COLO829 (cell line): ENCODE measurements at regions not wholly inside any gene's neighbourhood (a gene's known extent, or its start where the extent isn't known, plus 50 kb on each side); places are given as distances from the start of the nearest gene placed in this dataset.
"Not testable (repeated sequence)": the region's sequence is repeated elsewhere in the genome, so short reads cannot be mapped to it uniquely, and the experiment has no call there.

ENCODE experiments used
- DNase-seq: peaks from one replicate; pipeline ENCODE4 v3.0.0; 2012; ENCODE audit warnings: low spot score

DNA sequence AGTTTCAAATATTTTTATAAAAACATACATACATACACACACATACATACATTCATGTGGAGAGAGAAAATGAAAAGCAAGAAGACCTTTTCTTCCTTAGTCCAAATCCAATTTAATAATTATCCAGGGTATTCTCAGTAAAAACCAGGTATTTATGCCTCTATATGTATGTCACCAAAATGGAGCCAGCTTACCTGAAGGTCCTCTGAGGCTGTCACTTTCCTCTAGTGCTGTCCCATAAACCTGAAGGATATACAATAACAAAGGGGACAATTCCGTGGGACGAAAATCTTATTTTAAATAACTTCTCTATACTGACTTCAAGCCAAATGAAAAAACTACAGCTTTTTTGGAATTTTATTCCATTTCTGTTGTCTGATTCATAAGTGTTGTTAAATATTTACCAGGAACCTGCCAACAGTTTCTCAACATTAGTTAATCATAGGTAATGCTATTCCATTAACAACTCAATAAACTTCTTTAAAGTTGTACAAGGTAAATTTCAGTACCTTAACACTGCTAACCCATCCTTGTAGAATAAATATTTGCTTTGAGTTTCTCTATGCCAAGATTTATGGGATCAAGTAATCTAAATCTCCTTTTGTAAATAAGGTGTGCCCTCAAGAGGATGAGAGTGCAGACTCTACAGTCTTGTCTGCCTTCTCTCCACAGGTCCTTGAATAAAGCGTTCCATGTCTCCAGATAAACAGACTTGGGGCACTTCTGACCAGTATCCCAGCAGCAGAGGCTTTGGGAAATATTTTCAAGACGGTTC lies 260.3 kb downstream of the AHR start:
- DNase-seq = no peak

DNA sequence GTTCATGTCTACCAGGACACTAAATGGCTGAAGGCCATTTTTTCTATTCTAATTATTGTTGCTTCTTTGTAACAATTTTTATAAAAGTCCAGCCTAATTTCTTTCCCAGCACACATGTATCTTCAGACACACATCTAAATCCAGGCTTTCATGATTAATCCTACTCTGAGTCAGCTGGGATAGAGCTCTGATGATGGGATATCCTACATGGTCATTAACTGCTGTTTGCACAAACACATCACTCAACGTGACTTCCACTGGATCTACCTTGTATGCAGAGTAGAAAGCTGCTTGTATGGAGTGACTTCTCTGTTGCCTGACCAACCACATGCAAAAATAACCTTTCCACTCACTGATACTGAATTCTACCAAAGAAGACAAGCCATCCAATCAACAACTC lies 260.9 kb downstream of the AHR start:
- no peak for DNase-seq

DNA sequence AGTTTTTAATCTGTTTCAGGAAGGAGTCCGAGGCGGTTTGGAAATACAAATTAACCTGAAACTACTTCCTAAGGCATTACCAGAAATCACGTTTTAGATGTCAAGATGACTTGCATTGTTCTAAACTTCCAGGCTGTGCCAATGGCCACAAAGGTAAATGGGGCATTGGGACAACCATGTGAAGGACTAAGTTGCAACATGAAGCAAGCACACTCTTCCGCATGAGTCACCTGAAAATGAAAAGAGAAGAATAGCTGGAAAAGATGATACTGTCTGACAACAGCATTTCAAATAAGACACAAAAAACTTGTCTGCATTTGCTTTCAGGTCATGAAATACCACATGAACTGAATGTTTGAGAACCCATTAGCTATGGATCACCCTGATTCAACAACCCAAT lies 262.1 kb downstream of the AHR start:
- no peak for DNase-seq

DNA sequence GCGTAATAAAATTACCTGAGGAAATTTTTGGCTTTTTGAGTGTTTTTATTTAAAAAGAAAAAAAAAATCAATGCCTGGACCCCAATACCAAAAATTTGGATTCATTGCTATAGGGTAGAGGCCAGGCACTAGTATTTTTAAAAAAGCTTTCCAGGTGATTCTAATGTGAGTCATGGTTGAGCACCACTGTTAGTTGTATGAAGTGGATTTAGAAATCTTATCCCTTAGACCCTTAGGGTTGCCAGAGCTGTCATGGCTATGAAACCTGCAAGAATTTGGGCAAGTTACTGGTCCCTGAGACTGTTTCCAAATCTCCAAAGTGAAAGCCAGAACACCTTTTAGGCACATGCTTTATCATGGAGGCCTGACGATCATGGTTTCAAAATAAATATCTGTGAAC lies 262.5 kb downstream of the AHR start:
- no peak for DNase-seq

DNA sequence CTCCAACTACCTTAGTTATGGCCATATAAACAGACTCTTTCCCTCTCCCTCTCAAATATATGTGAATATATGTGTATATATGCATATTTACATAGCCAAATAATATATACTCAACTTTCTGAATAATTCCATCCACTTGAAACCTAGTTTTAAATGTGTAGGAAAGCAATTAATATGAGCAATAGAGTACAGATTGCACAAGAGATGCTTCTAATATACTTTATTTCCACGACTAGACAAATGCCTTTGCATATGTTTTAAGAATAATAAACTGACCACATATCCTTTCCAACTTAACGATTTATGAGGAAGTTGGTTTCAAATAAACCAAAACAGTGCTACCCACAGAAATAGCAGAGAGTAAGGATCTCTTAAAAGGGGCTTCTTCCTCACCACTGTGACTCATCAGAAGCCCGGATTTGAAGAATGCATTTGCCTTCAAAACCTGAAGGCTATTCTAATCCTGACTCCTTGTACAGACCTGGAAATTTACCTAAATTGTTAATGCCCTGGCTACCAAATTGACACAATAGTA lies 266.3 kb downstream of the AHR start:
- no peak for DNase-seq

DNA sequence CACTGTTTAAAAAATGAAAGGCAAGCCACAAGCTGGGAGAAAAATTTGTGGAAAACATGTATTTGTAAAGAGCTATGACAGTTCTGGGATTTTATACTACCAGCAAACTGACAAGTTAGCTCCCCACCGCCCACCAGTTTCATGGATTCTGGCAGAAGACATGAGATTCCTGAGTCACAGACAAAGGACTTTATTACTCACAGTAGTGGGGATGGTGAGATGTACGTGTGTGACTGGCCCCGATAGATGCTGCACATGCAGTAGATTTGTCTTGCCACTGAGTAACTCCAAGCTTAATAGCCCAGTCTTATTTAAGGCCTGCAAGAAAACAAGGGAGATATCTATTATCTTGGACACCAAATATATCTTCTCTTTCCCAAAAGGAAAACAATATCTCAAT lies 281.7 kb downstream of the AHR start:
- DNase-seq = peak; percentile 70

DNA sequence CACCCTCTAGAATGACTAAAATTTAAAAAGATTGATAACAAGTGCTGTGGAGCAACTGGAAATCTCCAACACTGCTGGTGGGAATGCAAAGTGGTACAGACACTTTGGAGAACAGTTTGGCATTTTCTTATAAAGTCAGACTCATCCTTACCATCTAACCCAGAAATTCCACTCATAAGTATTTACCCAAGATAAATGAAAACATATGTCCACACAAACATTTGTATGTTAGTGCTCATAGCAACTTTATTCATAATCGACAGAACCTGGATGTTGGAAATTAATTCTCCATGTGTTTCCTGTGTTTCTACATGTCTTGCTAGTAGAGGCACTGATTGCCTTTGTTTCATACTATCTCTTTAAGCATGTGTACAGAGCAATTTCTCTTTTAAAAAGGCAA lies 282.4 kb downstream of the AHR start:
- DNase-seq = no peak

DNA sequence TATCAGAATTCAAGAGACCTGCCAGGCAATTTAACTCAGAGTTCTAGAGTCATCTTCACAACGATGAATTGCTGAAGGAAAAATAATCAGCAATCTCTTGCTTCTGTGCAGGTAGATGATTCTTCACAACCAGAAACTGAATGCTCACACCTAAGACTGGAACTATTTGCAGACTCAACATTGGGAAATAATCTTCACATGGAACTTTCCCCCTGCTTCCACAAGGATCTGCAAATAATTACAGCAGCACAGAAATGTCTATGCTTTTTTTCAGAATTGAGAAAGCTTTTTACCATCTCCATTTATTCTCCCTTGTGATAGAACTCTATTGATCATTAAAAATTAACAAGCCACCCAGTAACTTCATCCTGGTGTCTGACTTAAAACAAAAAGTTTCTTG lies 282.8 kb downstream of the AHR start:
- no peak for DNase-seq

DNA sequence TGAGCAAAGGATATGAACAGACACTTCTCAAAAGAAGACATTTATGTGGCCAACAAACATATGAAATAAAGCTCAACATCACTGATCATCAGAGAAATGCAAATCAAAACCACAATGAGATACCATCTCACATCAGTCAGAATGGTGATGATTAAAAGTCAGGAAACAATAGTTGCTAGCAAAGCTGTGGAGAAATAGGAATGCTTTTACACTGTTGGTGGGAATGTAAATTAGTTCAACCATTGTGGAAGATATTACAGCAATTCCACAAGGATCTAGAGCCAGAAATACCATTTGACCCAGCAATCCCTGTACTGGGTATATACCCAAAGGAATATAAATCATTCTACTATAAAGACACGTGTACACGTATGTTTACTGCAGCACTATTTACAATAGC lies 284.2 kb downstream of the AHR start:
- not testable (repeated sequence) for DNase-seq

DNA sequence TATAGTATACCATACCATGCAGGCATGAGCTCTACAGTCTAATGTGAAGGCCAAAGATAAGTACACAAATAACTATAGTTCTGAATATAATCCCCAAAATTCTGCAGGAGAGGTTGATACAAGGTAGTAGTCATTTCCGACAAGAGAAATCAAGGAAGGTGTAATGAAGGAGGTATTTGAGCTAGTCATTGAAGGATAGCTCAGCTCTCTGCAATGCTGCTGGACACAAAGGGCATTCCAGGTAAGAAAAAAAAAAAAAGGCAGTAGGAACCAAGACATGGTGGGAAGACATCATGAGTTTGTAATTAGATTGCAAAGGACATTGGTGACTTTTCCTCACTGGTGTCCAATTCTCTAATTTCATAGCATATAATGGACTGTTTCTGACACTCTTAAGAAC lies 285.3 kb downstream of the AHR start:
- DNase-seq = no peak

DNA sequence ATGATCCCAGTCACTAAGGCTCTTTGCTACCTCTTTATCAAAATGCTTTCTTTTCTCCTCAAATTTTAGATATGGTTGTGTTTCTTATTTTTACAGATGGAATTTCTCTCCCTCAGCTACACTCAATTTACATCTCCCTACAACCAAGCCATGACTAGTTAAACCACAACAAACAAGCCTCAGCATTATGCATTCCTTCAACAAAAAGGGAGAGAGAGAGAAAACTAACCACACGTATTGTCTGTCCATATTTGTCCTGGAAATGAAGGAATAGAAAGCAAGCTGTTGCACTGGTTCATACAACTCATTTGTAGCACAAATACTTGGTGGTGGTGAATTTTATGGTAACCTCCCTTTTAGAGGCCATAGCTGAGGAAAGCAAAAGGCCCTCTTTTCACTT lies 286.4 kb downstream of the AHR start:
- no peak for DNase-seq

DNA sequence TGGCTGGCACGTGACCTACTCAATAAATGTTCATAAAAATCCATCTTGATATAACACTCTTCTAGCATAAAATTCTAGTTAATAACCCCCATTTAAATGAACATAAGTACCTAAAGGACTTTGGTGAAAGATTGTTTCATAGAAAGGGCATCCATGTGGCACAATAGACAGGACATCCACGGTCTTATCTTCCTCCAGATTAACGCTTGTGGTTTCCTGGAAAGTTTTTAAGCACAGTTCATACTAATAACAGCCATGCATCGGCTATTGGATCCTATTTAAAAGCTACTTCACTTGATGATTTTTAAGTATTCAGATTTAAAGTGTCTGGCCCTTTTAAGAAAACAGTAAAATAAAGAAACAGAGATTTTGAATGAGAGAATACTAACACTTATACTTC lies 288.3 kb downstream of the AHR start:
- no peak for DNase-seq

DNA sequence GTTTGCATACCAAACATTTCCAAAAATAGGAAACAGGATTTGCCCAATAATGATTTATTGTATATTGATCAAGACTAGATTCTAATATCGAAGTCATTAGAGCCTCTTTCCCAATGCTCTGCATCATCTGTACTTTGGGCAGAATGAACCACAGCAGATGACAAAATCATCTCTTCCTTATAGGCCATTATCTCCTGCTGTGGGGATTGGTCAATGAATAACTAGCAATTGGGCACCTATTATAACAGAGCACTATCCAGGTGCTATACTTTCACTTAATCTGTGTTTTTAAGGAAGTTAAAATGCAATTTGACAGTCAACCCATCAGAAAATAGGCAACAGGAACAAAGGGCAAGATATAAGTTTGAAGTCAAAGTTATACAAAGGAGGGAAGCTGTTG lies 290.3 kb downstream of the AHR start:
- no peak for DNase-seq

DNA sequence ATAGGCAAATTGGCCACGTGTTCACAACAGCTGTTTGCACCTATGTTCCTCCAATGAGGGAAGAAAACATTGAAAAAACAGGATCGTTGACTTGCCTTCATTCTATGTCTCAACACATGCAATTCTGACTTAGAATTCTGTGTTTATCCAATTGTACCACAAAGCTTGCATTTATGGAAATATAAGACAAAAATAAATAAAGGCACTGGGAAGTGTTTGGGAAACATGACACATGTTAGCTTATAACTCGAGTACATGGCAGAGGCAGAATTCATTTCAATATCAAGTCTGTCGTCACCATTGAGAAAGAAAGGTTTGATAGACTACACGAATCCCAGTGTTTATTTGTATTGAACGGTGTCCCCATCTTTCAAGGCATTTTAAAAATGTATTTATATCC lies 291.2 kb downstream of the AHR start:
- no peak for DNase-seq

DNA sequence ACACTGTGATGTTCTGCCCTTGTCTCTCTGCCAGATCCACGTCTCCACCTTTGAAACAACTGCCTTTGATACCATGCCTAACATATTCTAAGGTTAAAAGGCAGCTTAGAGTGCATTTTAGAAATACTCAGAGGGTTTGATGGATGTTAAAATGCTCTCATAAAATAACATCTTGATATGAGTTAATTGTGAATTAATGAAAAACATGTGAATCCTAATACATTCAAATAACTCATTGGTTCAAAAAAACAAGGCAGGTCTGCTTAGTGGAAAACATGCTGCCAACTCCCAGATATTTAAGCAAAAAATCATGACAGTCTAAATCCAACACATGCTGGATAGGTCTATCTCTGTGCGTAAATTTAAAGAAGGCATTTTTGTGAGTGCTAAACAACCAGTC lies 291.8 kb downstream of the AHR start:
- no peak for DNase-seq

DNA sequence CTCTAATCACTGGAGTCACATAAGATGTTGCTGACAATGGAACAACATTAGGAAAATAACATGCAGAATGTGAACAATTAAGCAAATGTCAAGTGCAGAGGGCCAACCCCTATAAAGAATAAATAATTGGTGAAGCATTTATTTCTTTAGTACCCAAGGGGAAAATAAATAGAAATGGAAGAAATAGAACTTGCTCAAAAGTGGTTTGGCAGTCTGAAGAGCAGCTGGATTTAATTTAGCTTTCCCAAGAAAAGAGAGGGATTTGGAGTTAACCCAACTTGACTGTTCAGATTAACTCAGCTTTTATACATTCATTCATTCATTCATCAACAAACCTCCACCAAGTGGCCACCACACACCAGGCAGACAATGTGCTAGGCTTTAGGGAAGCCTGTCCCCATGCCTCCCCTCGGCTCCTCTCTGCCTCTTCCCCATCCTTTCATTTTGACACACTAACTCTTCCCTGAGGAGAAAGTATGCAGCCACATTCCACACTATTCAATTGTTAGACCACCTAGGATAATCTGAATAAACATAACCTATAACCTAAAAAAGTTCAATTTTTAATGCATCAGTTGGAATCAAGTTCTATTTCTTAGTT lies 295.5 kb downstream of the AHR start:
- DNase-seq = no peak

DNA sequence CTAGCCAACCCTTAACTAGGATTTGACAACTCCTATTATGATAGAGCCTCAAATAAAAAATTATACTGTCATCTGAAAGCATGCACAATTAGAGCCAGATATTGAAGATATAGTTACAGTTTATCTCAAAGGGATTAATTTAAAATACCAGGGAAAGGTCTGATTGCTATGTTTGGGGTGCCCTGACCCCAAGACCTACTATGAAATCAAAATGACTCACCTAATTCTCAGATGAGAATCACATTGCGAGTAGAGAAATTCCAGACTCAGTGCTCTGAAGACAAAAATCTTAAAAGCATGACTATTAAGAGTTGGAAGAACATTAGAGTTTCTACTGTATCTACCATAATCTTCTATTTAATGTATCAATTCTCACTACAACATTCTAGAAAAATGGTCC lies 297.1 kb downstream of the AHR start:
- no peak for DNase-seq

DNA sequence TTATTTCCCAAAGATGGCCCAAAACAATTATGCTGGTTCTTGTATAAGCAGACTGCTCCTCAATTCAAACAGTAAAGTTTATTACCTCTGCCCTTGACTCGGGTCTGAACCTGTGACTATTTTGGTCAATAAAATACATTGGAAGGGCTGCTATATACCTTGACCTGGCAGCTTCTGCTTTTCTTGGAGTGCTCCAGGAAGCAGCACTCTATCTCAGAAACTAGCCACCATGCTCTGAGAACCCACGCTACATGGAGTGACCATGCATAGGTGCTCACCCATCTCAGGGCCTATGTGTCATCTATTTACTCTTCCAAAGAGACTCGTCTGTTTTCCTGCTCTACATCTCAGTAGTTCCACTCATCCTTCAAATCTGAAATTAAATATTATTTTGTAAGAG lies 299.9 kb downstream of the AHR start:
- DNase-seq = no peak

DNA sequence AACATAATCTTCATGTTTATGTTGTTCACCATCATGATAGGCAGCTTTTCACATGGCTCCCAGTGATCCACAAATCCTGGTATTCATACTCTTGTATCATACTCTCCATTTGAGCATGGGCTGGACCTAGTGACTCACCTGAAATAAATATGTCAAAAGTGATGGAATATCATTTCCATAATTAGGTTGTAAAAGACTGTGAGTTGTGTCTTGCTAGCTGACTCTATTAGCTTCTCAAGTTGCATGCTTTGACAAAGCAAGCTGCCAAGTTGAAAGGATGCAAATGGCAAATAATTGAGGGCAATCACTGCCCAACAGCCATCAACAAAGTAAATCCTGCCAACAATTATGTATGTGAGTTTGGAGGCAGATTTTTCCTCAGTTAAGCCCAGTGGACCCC lies 300.4 kb downstream of the AHR start:
- no peak for DNase-seq

DNA sequence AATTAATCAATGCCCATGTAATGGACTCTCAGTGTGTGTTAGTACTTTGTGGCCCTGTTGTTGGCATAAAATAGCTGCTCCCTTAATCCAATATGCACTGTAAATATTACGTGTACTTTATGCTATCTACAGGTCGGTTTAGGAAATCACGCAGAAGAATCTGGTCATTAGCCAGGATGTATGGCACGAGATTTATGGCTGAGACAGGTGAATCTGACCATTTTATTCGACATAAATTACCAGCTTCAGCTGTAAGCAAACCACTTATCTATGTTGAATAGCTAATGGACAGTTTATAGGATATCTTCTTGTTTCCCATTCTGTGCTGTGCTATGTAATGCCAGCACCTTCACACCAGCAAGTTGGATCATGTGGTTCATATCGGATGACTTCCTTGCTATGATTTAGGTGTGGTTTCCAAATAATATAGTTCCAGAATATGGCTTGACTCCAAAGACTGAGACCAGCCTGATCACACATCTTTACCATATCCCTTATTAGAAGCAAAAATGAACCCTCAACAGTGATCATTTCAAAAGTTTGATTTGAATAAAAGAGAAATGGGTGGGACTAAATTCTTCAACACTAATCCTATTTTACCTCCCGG lies 301.4 kb downstream of the AHR start:
- DNase-seq = no peak

DNA sequence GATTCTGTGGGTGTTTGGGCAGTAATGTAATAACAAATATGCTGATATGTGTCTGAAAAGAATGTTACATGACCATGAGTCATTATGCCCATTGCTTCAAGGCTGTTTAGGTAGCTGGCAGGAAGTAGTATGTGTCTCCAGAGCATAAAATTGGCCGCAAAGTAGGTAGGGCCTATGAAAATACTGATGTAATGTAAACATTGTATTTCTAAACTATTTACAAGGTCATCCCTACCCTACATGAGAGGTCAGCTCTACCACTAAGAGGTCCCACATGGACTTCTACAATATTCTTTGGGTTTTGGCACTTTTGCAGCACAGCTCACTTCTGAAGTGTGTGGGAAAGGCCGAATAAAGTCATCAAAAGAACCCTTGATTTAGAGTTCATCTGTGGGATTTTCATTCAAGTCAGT lies 301.9 kb downstream of the AHR start:
- peak; percentile 92 for DNase-seq

DNA sequence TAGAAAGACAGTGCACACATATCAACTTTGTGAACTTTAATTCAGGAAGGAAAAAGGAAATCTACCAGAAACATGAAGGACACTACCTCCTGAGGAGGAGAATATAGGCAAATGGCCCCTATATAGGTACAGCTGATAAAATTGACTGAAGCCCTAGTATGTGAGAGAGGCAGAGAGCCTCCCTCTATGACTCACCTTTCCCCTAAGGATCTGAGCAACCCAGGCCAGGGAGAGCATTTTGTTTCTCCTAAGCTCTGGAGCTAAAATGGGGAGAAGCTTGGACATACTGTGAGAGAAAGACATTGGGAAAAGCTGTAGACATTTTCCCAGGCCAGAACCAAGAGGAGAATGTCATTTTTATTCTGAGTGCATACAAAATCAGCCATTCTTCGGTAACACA lies 303.5 kb downstream of the AHR start:
- no peak for DNase-seq

DNA sequence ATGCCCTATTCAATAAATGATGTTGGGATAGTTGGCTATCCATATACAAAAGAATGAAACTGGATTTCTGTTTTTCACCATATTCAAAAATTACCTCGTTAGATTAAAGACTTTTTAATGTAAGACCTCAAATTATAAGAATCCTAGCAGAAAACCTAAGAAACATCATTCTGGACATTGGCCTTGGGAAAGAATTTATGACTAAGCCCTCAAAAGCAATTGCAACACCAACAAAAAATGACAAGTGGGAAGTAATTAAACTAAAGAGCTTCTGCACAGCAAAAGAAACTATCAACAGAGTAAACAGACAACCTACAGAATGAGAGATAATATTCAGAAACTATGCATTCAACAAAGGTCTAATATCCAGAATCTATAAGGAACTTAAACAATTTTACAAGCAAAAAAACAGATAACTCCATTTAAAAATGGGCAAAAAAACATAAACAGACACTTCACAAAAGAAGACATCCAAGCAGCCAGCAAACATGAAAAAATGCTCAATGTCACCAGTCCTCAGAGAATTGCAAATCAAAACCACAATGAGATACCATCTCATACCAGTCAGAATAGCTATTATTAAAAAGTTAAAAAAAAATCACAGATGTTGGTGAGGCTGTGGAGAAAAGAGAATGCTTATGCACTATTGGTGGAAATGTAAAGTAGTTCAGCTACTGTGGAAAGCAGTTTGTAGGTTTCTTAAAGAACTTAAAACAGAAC lies 309.8 kb downstream of the AHR start:
- DNase-seq = no peak
